Fibroblast of lung (primary cell): ENCODE measurements at regions not wholly inside any gene's neighbourhood (a gene's known extent, or its start where the extent isn't known, plus 50 kb on each side); places are given as distances from the start of the nearest gene placed in this dataset.

Experiments used
- DNase-seq, 2 donors: peaks; one replicate each; pipeline versions ENCODE4 v3.0.0 to v3.0.0-alpha.2; 2010; ENCODE audit warnings: low read depth in 2 of 2
- H2AFZ ChIP-seq: 2 replicates; pipeline ENCODE4 v1.5.1; 2012; ENCODE audit warnings: low read length, control low read depth, inconsistent platforms
- H3K27ac ChIP-seq: 2 replicates; pipeline ENCODE4 v1.5.1; 2011; ENCODE audit warnings: low read length, control low read depth; ENCODE audit not compliant: insufficient read depth
- H3K27me3 ChIP-seq: 2 replicates; pipeline ENCODE4 v1.5.1; 2011; ENCODE audit warnings: mild to moderate bottlenecking, low read length; ENCODE audit not compliant: control insufficient read depth, insufficient read depth
- H3K36me3 ChIP-seq: 2 replicates; pipeline ENCODE4 v1.5.1; 2011; ENCODE audit warnings: low read length; ENCODE audit not compliant: control insufficient read depth, insufficient read depth
- H3K4me1 ChIP-seq: 2 replicates; pipeline ENCODE4 v1.5.1; 2011; ENCODE audit warnings: low read length; ENCODE audit not compliant: control insufficient read depth, insufficient read depth; ENCODE audit errors: extremely low read depth
- H3K4me2 ChIP-seq: 2 replicates; pipeline ENCODE4 v1.5.1; 2011; ENCODE audit warnings: low read length, control low read depth; ENCODE audit not compliant: insufficient read depth; ENCODE audit errors: extremely low read depth
- H3K4me3 ChIP-seq, 4 experiments: fragments of 200-600 bp in 1 of 4; sonication (generic) in 1 of 4; replicated peaks in 1 of 4; 2 replicates each; pipeline ENCODE4 v1.5.1; 2011 to 2016; ENCODE audit warnings: low read length in 4 of 4, low read depth in 3 of 4, mild to moderate bottlenecking in 3 of 4, control low read depth in 2 of 4, inconsistent platforms in 1 of 4, mixed read lengths in 1 of 4; ENCODE audit not compliant: insufficient read depth in 1 of 4; ENCODE audit errors: control extremely low read depth in 1 of 4
- H3K79me2 ChIP-seq: 2 replicates; pipeline ENCODE4 v1.5.1; 2012; ENCODE audit warnings: mild to moderate bottlenecking, low read length, inconsistent platforms; ENCODE audit not compliant: control insufficient read depth, insufficient read depth
- H3K9ac ChIP-seq: 2 replicates; pipeline ENCODE4 v1.5.1; 2011; ENCODE audit warnings: mild to moderate bottlenecking, low read length, control low read depth; ENCODE audit not compliant: insufficient read depth
- H3K9me3 ChIP-seq: 2 replicates; pipeline ENCODE4 v1.5.1; 2012; ENCODE audit warnings: low read depth, low read length; ENCODE audit not compliant: control insufficient read depth, insufficient read depth
- H4K20me1 ChIP-seq: 2 replicates; pipeline ENCODE4 v1.5.1; 2011; ENCODE audit warnings: low read length; ENCODE audit not compliant: control insufficient read depth, insufficient read depth; ENCODE audit errors: extremely low read depth
- EZH2 ChIP-seq: IDR thresholded peaks from 2 replicates; pipeline ENCODE4 v1.5.1; 2012; ENCODE audit warnings: low read length, control low read depth, mild to moderate bottlenecking; ENCODE audit errors: missing control alignments
- TF ChIP-seq, protein P1 (sequence below), 2 donors: IDR thresholded peaks in 1 of 2; conservative IDR thresholded peaks in 1 of 2; 1 replicate in 1 of 2; 2 replicates in 1 of 2; pipeline ENCODE4 v1.5.1; 2011 to 2012; ENCODE audit warnings: low read length in 2 of 2, control low read depth in 1 of 2, inconsistent platforms in 1 of 2, low read depth in 1 of 2, mild to moderate bottlenecking in 1 of 2

DNA sequence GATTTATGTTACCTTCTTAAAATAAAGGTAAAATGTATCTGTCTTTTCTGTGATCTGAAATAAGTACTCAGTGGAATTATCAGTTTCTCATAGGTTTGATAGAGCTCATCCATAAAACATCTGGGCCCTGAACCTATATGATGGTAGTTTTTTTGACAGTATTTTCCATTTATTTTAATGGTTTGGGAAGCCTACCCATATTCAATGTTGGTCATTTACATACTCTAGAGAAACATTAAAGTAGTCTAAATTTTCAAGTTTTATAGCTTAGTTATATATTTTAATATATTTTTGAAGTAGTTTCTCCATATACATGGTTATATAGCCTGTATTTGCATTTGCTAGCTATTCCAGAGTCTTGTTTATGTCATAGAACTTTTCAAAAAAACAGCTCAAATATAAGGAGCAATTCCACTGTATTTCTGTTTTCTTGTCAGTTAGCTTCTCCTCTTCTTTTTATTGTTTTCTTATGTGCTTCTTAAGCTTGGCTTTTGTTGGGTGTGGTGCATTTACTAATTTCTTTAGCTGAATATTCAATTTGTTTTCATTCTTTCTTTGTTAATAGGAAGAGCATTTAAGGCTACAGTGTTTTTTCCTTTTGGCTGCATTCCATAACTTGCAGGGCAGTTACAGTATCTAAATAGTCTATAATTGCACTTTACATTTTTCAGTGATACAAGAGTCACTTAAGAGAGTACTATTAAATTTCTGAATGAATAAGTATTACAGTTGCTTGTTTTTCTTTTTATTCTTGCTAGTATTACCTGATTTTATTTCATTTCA, 181.4 kb downstream of the DKK2 start:
- no peak overlapping the region for H2AFZ ChIP-seq

DNA sequence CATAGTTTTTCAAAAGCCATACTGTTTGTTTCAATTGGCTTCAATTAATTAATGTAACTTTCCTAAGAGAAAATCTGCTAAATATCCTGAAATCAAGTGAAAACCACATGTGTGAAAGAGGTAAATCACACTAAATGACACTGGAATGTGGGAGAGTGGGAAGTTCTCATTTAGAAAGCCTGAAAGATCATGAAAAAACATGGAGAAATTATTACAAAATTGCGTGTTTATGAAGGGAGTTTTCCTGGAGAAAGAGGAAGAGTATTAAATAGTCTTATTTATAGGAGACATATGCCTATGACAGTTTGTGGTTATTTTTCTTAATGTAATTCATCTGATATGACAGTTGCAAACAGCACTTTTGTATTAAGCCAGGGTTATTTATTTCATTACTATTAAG, 183.7 kb downstream of the DKK2 start:
- no peaks in the 10 kb centered on the region for H3K9me3 ChIP-seq
- no peaks in the 10 kb centered on the region for H3K36me3 ChIP-seq
- no peak overlapping the region for H3K27ac ChIP-seq
- H2AFZ ChIP-seq = no peak overlapping the region
- H4K20me1 ChIP-seq = no peaks in the 10 kb centered on the region
- no peaks in the 10 kb centered on the region for H3K4me1 ChIP-seq
- no peaks in the 10 kb centered on the region for H3K79me2 ChIP-seq
- no peaks in the 10 kb centered on the region for H3K27me3 ChIP-seq
- TF ChIP-seq, protein P1, sequence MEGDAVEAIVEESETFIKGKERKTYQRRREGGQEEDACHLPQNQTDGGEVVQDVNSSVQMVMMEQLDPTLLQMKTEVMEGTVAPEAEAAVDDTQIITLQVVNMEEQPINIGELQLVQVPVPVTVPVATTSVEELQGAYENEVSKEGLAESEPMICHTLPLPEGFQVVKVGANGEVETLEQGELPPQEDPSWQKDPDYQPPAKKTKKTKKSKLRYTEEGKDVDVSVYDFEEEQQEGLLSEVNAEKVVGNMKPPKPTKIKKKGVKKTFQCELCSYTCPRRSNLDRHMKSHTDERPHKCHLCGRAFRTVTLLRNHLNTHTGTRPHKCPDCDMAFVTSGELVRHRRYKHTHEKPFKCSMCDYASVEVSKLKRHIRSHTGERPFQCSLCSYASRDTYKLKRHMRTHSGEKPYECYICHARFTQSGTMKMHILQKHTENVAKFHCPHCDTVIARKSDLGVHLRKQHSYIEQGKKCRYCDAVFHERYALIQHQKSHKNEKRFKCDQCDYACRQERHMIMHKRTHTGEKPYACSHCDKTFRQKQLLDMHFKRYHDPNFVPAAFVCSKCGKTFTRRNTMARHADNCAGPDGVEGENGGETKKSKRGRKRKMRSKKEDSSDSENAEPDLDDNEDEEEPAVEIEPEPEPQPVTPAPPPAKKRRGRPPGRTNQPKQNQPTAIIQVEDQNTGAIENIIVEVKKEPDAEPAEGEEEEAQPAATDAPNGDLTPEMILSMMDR (conservative IDR thresholded peaks at IDR 0.05 in 1 of 2, IDR thresholded peaks at IDR 0.05 in 1 of 2; ENCODE audit: low read depth in 1 of 2, low read length in 2 of 2) = no peak
- TF ChIP-seq EZH2 = no peak
- no peak overlapping the region for H3K9ac ChIP-seq
- no peak overlapping the region for H3K4me2 ChIP-seq
- H3K4me3 ChIP-seq = no peak overlapping the region
- DNase-seq = no peak

More for the DNA sequence above, 181.4 kb downstream of the DKK2 start:
- TF ChIP-seq EZH2 = no peak
- TF ChIP-seq, protein P1 (conservative IDR thresholded peaks at IDR 0.05 in 1 of 2, IDR thresholded peaks at IDR 0.05 in 1 of 2; ENCODE audit: low read depth in 1 of 2, low read length in 2 of 2) = no peak
- Histone ChIP-seq H4K20me1 (no peaks in the 10 kb centered on the region), H3K79me2 (no peaks in the 10 kb centered on the region), H3K4me2 (no peak overlapping the region), H3K27me3 (no peaks in the 10 kb centered on the region), H3K9me3 (no peaks in the 10 kb centered on the region), H3K4me3 (no peak overlapping the region), H3K36me3 (no peaks in the 10 kb centered on the region), H3K27ac (no peak overlapping the region), H3K9ac (no peak overlapping the region), H3K4me1 (no peaks in the 10 kb centered on the region)
- DNase-seq = peak in 1 of 2 donors; percentile 0

DNA sequence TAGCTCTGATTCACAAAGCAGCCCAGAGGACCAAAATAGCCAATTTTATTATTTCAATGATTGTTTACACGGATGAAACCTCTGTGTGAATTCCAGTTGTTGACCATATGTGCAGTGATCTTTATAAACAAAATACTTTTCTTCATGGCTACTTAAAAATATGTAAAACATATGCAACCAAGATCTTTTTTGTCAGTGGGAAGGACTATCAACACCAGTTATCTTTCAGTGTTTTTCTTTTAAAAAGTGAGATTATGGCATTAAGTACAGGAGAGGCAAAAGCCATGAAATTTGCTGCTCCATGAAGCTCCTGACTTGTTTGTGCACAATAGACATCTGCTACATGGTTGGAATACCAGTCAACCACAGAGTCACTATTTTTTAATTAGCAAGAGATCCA, 184.4 kb downstream of the DKK2 start:
- Histone ChIP-seq H3K4me3 (no peak overlapping the region), H4K20me1 (no peaks in the 10 kb centered on the region), H2AFZ (no peak overlapping the region), H3K9ac (no peak overlapping the region), H3K79me2 (no peaks in the 10 kb centered on the region), H3K36me3 (no peaks in the 10 kb centered on the region), H3K4me2 (no peak overlapping the region), H3K27me3 (no peaks in the 10 kb centered on the region), H3K9me3 (no peaks in the 10 kb centered on the region), H3K27ac (no peak overlapping the region), H3K4me1 (no peaks in the 10 kb centered on the region)
- no peak for DNase-seq
- TF ChIP-seq, protein P1 (conservative IDR thresholded peaks at IDR 0.05 in 1 of 2, IDR thresholded peaks at IDR 0.05 in 1 of 2; ENCODE audit: low read depth in 1 of 2, low read length in 2 of 2) = no peak
